ENCODE measurements at regions not wholly inside any gene's neighbourhood (a gene's known extent, or its start where the extent isn't known, plus 50 kb on each side); places are given as distances from the start of the nearest gene placed in this dataset.

DNA sequence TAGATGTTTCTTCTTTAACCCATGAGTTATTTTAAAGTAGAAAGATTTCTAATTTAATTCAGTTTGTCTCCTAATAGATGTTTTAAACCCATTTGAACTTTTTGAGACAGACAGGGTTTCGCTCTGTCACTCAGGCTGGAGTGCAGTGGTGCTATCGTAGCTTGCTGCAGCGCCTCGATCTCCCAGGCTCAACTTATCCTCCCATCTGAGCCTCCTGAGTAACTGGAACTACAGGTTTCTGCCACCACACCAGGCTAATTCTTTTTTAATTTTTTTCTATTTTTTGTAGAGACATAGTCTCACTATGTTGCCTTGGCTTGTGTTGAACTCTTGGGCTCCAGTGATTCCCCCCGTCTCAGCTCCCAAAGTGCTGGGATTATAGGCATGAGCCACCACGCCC lies 53.0 kb upstream of the RAB18 start:
- no peak for DNase-seq

DNA sequence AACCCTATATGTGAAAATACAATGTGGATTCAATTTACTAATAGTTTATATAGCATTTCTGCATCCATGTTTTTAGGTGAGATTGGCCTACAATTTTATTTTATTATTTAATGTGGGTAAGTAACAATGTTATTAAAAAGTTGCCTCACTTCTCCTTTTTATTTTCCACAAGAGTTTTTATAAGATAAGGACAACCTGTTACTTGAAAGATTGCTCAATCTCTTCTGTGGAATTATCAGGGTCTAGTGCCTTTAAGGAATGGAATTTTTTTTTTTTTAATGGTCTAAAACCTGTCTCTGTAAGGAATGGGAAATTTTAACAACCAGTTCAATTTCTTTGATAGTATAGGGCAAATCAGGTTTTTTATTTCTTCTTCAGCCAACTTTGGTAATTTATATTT lies 53.9 kb upstream of the RAB18 start:
- DNase-seq, result no peak

DNA sequence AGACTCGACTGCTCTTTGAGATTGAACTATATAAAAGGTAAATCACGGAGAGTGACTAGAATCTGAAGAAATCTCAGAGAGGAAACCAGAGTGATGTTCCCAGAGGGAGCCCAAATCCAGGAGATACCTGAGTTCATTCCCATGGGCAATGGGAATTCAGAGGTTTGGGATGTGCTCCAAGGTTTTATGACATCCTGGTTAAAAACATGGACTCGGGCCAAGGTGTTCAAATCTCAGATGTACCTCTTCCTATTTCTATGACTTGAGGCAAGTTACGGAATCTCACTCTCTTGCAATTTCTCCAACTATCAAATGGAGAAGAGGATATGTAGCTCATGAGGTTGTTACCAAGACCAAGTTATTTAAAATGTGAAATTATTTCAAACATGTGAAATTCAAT lies 54.5 kb upstream of the RAB18 start:
- DNase-seq, result no peak

DNA sequence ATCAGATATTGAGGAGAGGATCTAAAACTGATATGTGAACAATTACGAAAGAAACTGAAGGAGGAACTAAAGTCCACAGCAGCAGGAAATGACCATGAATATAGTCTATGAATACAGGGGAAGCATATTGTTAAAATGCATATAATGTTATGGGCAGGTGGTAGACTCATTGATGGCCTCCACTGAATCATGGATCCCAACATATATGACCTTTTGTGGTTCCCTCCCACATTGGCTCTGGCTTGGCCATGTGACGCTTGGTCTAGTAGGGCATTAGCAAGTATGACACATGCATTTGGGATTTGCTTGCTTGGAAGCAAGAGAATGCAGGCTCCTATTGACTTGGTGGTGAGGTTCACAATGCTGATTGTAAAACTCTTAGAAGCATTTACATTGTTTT lies 55.2 kb upstream of the RAB18 start:
- DNase-seq, result no peak

DNA sequence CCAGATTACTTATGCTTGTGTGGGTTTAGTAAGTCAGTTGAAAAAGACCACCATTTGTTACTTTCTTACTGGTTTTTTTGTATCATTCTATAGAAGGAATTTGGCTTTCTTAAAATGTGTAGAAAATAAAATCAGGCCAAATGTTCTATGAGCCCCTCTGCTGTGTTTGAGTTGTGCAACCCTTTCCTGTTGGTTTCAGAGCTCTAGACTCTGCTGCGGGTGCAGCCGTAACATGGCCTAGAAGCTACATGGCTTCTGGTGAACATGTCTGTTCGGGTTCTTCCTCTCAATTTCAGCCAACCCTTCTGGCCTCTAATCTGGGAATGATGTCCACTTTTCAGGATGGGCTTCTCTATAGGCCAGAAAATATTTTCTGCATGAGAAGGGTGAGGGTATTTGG lies 56.6 kb upstream of the RAB18 start:
- no peak for DNase-seq

DNA sequence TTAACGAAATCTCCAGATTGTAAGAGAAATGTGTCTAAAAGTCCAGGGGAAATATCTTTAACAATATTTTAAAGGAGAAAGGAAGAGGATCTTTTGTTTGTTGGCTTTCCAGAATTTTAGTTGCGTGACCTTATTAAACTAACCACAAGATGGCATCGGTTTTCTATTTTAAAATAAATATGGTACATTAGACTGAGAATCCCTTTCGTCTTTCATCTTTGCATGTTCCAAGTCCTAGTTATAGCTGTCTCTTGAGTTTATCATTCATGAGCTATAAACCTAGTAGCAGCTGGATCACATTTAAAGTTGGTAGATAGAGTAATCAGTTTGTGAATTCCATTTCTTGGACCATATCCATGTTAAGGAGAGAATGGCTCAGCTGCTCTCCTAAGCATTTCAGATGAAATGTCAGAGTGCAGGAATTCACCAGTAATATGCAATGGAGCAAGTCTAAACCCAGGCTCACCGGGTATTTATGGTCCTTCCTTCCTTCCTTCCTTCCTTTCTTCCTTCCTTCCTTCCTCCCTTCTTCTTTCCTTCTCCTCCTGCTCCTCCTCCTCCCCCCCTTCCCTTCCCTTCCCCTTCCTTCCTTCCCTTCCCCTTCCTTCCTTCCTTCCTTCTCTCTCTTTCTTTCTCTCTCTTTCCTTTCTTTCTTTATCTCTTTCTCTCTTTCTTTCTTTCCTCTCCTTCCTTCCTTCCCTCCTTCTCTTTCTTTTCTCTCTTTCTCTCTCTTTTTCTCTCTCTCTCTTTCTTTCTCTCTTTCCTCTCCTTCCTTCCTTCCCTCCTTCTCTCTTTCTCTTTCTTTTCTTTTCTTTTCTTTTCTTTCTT lies 57.8 kb upstream of the RAB18 start:
- DNase-seq, result peak; percentile 10 to 47

DNA sequence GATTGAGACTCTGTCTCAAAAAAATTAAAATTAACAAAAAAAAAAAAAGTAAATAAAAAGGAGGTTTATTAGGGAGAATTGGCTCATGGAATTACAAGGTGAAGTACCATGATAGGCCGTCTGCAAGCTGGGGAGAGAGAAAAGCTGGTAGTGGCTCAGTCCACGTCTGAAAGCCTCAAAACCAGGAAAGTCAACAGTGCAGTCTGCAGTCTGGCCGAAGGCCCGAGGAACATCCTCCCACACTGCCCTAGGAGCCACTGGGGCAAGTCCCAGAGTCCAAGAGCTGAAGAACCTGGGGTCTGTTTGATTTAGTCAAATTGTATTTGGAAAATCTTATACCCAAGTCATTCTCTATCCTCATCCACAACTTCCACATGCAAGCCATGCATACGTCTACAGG lies 59.0 kb upstream of the RAB18 start:
- DNase-seq, result no peak

DNA sequence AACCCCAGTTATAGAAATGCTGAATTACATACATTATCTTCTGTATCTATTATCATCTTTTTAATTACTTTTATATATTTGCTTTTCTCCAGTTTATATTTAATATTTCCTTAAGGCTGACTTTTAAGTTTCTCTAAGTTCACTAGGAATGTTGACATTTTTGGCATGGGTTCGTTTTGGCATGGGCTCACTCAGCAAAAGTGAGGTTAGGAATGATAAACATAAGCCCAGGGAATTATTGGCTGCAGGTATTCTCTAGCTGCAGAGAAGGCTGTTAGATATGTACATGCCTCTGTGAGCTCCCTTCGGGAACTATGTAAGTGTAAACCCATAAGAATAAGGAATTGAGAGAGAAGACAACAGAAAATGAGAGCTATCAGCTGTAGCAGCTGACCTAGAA lies 63.6 kb upstream of the RAB18 start:
- DNase-seq, result no peak

DNA sequence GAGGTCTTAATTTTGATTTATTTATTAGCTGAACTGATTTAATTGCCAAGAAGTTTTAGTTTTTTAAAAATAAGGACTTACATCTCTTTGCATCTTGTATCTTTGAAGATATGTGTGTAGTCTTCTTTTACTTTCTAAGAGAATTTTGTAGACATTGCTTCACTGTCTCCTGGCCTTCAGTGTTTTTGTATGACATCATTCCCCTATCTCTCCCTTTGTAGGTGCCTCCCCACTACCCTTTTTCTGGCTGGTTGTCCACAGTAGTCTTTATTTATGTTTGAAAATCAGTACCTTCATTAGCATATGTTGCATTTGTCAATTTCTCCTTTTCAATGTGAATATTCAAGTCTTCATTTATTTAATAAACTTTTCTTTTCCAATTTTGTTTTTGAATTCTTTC lies 64.1 kb upstream of the RAB18 start:
- no peak for DNase-seq

DNA sequence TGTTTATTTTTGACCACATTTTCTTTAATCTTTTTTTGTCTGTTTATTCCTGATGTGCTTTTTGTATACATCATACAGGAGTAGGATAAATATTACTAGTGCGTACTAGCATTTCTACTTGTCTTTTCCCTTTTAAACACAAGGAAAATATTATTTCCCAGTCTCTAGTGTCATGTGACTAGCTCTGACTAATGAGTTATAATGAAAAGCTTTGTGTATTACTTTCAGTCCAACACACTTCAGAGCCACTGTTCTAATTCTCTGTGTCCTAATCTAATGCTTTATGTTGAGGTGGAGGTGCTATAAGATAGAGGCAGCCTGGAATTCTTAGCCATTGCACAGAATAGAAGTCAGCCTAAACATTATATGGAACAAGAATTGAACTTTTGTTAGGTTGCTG lies 65.0 kb upstream of the RAB18 start:
- no peak for DNase-seq

DNA sequence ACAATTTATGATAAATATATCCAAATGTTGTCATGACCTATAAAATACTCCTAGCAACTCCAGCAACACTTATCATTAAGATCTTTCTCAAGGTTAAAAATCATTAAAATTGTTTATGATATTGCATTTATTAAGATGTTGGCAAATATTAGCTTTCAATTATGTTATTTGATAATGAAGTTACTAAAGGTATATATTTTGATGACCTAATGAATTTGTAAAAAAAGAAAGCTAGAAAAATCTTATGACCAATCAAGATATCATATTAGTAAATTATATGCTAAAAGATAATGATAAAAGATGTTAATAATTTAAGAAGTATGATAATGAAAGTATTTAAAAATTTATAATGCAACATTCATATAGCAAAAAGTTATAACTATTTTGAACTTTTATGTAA lies 66.3 kb upstream of the RAB18 start:
- DNase-seq, result no peak

DNA sequence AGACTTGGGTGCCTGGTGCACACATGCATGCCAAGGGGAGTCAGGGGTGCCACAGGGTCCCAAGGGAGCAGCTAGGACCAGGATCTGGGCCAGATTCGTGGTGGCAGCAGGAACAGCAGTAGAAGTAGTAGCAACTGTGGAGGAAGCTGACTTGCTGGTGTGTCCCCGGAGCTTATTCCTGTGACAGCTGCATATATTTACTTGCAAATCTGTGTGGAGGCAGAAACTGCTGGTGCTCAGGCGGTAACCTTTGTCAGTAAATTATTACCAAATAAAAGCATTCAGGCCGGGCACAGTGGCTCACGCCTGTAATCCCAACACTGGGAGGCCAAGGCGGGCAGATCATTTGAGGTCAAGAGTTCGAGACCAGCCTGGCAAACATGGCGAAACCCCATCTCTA lies 67.4 kb upstream of the RAB18 start:
- DNase-seq, result no peak

DNA sequence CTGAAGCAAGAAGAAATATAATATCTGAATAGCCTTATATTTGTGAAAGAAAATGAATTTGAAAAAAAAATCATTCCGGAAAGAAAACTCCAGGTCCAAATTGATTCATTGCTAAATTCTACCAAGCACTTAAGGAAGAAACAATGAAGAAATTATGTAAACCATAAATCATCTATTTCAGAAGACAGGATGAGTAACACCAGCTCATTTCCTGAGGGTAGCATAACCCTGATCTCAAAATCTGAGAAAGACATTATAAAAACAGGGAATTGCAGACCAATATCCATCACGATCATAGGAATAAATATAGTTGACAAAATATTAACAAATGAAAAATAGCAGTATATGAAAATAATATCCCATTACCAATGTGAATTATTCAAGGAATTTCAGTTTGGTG lies 70.1 kb upstream of the RAB18 start:
- no peak for DNase-seq

DNA sequence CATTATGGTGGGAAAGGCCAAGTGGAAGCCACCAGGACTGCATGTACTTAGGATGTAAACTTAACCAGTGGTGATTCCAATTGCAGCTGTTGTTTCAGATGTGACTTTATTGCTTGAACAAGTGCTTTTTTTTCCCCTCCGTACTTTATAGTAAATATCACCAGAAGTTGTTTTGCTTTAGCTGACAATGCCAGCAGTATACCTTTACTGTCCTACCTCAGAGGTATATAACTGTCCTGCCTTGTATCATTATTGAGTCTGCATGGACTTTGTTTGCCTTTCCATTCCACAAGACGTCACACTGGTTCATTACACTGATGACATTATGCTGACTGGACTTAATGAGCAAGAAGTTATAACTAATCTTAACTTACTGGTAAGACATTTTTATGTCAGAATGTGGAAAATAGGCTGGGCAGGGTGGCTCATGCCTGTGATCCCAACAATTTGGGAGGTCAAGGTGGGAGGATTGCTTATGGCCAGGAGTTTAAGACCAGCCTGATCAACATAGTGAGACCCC lies 77.1 kb upstream of the RAB18 start:
- DNase-seq, result no peak

DNA sequence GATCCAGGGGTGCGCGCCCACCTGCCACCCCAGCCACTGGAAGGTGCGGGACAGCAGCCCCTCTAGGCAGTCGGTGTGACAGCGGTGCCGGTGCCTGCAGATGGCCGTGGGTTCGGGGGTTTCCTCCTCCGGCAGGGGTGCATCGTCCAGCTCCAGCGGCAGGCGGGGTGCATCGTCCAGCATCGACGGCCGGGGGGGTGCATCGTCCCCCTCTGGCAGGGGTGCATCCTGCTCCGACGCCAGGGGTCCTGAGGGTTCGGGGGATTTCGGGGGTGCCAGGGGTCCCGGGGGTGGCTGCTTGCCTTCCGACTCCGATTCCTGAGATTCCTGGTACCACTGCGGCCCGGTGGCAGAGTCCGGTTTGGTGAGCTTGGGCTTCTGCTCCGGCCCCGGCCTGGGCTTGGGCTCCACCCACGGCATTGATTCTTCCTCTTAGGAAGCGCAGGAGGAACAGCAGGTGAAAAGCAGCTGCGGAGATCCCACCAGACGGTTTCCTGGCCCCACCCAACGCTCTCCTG lies 90.2 kb upstream of the RAB18 start:
- no peak for DNase-seq

DNA sequence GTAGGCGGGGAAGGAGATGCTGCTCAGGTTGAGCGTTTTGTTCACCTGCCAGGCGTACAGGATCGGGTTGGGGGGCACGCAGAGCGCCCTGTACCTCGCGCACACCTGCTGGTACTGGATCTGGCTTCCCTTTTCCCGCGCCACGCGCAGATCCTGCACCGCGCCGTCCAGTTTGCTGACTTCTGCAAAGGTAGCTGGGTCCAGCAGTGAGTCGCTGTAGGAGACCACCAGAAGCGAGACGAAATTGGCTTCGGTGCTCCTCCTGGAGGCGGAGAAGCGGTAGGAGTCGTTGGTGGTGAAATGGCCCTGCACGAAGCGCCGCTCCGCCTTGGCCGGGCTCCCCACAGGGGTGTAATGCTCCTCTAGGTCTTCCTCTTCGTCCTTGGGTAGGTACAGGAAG lies 90.7 kb upstream of the RAB18 start:
- DNase-seq, result no peak

DNA sequence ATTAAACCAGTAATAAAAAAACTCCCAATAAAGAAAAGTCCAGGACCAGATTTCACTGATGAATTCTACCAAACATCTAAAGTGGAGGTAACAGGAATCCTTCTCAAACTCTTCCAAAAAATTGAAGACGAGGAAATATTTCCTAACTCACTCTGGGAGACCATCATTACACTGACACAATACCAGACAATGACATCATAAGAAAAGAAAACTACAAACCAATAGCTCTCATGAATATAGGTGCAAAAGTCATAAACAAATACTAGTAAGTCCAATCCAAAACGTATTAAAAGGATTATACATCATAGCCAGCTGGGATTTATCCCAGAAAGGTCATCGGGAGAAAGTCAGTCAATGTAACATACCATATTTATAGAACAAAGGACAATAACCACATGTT lies 94.0 kb upstream of the RAB18 start:
- DNase-seq, result no peak

DNA sequence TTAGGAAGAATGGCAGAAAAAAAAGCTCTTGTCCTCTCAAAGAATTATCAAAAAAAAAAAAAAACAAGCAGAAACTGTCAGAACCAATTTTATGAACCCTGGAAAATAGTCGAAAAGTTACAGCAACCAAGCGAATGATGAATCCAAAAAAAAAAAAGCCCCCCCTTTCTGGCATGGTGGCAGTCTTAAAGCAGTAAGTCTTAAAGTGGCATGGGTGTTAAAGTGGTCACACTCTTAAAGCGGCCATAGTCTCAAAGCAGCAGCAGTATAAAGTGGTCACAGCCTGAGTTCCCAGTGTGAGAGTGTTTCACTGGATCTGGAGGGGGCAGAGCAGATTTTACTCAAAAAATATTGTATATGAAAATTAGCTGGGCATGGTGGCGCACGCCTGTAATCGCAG lies 96.8 kb upstream of the RAB18 start:
- DNase-seq, result no peak

DNA sequence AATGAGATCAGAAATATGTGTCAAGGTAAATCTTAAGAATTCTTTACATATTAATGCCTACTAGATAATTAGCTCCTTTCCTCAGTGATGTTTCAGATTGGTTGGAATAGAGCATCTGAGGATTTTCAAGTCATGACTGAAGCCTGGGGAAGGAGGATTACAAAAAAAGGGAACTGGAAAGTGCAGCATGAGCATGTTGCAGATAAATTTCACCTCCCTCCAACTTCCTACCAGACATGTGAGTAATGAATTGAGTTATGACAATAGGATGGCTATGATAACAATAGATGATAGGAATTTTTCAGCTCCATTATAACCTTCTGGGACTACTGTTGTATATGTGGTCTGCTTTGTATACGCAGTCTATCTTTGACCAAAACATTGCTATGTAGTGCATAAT lies 104.2 kb upstream of the RAB18 start:
- DNase-seq, result no peak

DNA sequence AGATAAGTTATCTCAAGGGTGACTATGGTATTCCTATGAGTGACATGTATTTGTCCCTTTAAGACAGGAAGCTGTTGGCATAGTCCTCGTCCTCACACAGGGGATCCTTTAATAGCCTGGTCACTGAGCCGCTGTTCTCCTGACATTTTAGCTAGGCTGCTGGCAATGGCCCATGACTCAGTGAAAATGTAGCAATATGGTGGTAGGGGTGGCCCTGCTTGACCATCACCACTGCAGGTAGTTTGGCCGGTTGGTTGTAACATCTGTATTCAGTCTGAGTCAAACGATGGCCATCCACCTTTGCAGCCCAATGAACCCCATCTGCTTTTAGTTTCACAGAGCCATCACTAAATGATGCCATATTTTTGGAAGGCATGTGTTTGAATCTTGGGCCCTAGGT lies 110.1 kb upstream of the RAB18 start:
- DNase-seq, result no peak

DNA sequence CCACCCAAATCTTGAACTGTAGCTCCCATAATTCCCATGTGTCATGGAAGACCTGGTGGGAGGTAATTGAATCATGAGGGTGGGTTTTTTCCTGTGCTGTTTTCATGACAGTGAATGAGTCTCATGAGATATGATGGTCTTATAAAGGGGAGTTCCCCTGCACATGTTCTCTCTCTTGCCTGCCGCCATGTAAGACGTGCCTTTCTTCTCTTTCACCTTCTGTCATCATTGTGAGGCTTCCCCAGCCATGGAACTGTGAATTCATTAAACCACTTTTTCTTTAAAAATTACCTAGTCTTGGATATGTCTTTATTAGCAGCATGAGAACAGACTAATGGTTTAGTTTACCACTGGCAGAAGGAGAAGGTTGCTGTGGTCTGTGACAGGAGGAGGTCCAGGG lies 111.5 kb upstream of the RAB18 start:
- DNase-seq, result no peak

DNA sequence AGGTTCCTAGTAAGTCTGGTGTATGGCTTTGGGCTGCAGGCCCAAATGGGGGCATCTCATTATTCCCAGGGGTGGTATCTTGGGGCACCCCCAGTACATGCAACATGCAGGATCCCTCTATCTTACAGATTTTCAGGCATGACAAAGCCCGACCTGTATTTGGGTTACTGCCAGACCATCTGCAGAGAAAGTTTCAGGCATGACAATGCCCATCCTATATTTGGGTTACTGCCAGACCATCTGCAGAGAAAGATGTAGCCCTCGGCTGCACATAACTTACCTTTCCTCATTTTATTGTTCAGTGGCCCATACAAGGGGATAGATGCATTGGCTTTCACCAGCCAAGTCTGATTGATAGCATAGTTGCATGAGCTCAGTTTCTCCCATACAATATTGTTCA lies 112.2 kb upstream of the RAB18 start:
- DNase-seq, result no peak

DNA sequence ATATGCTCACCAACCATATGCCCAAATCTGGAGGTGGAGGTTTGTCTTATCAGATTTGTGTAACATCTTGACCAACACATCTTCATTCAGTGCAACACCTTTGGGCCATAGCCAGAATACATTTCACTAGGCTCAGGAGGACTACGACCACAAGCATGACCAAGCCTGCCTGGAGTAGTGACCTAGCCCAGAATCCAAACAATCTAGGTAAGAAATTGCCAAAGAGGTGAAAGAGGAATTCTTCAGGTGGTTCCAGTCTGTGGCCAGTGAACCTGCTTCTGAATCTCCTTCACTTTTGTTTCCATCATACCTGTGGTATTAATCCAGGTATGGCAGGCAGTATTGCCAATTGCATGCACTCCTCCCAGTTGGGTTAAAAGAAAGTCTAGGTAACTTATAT lies 112.8 kb upstream of the RAB18 start:
- no peak for DNase-seq

DNA sequence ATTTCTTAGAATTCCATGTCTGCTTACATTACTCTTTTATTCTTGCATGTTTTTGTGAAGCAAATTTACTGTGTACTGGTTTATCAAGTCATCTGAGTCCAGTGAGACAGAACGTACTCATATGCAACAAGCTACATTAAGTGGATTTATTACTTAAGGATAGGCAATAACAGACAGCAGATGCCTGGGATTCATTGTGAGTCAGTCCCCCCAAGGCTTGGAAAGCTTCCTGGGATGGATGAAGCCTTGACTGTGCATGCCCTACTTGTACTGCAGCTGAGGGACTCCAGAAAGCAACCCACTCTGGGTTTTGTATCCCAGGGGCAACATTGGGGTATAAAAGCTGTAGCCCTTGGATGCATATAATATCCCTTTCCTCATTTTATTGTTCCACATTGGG lies 113.4 kb upstream of the RAB18 start:
- DNase-seq, result no peak

DNA sequence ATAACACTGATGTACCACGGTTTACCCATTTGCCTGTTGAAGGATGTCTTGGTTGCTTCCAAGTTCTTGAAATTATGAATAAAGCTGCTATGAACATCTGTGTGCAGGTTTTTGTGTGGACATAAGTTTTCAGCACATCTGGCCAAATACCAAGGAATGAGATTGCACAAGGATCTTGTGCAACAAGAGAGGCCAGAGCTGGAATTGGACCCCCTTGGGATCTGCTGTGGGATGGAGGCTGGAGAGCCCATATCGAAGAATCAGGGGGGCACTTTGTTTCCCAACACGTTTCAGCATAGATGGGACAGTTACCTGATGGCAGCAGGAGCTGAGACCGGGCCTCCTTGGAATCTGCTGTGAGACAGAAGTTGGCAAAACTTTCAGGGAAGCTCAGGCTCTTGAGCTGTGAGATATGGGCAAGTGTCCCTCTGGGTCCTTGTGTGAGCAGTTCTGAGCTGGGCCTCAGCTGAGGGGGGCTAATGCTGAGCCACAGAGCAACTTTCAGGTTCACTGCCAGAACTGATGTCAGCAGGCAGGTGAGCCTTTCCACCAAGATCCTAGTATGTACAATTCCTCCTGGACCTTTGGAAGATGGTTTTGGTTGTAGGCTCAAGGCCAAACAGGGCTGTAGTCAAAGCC lies 115.2 kb upstream of the RAB18 start:
- DNase-seq, result no peak

All from NCI-H526 (cell line).